Activated CD8-positive, alpha-beta memory T cell treated with anti-CD3 and anti-CD28 coated beads for 24 hours (primary cell): ENCODE measurements at regions not wholly inside any gene's neighbourhood (a gene's known extent, or its start where the extent isn't known, plus 50 kb on each side); places are given as distances from the start of the nearest gene placed in this dataset.

Source experiments
- DNase-seq: peaks from one replicate; pipeline ENCODE4 v3.0.0-alpha.2; 2020

DNA sequence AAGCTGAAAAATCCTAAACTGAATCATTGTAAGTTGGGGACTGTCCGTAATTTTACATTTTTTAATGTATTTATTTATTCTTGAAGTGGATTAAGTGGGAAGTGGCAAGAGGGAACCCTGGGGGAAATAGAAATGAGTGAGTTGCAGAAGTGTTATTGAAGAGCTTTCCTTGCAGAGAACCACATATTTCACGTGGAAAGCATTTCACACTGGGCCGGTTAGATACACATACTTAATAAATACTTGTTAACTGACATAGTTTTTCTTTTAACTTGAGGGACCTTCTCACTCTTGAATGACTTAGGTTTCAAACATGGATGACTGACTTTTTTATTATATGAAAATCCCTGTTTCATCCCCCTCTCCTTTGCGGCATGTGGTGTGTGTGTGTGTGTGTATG is 239.3 kb downstream of the LMO4 start:
- no peak for DNase-seq

- no peak for DNase-seq
These were observed 240.2 kb downstream of the LMO4 start for GRCh38 chr1:87568911-87569310.

DNA sequence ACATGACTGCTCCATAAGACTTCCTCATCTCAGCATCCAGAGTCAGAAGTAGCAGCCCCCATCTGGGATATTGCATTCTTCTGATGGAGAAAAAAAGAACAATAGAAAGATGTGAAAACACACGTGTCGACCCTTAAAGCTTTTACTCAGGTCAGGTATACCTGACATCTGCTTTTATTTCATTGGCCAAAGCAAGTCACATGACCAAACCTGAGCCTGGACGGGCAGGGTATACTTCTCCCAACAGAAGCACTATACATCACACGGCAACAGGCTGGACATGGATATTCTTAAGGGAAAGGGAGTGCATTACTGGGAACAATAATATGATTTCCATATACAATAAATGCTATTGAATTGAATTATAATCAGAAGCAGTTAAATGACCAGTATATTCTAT is 243.3 kb downstream of the LMO4 start:
- DNase-seq = no peak

GRCh38 chr1:87572891-87573290 is 244.2 kb downstream of the LMO4 start:
- no peak for DNase-seq

GRCh38 chr1:87575528-87575927 is 246.8 kb downstream of the LMO4 start:
- DNase-seq = no peak

DNA sequence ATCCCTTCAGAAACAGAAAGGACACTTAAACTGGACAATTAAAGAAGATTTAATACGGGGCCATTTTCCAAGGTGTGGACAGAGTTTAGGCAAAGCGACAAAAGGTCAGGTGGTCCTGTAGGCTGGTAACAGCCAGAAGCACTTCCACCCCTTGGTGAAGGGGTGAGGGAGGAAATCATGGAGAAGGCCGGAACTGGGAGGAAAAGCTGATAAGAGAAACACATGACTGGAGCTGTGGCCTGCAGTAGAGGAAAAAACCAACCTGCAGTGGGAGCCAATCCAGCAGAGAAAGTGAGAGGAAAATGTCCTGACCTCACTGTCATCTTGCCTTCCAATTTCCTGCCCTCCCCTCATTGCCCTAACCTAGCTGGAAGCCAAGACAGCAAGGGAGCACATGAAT is 249.8 kb downstream of the LMO4 start:
- no peak for DNase-seq

DNA sequence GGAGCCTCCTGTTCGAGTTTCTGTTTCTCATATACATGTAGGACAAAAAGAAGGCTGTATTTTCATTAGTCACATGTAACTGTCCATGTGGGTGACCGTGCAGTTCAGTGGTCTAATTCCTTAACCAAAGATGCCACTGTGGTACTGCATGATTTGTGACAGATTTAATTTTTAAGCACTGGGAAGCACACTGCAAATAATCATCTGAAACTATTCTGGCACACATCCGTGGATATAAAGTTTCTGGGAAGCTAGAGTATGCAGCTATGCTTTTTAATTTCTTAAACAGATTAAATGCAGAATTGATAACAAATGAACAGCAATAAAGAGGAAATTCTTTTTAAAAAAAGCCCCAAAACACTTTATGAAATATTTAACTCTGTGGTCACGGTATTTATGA is 254.8 kb downstream of the LMO4 start:
- no peak for DNase-seq

DNA sequence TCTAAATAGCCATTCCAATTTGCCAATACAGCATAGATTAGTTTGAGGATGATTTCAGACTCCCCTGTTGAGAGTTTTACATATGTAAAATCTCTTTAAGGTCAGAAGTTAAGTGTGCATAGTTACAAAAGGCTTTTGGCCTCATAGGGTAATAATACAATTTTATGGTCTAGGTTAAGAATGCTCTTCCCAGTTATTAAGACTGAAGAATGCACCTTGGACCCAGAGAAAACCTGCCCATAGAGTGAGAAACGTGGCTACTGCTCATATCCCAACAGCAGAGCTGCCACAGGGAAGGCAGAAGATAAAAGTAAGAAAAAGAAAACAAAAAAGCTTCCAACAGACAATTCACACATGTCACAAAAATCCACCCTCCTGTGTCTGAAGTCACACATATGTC is 255.9 kb downstream of the LMO4 start:
- no peak for DNase-seq

GRCh38 chr1:87586501-87586900 is 257.8 kb downstream of the LMO4 start:
- DNase-seq = no peak

GRCh38 chr1:87588495-87588894 is 259.8 kb downstream of the LMO4 start:
- no peak for DNase-seq

DNA sequence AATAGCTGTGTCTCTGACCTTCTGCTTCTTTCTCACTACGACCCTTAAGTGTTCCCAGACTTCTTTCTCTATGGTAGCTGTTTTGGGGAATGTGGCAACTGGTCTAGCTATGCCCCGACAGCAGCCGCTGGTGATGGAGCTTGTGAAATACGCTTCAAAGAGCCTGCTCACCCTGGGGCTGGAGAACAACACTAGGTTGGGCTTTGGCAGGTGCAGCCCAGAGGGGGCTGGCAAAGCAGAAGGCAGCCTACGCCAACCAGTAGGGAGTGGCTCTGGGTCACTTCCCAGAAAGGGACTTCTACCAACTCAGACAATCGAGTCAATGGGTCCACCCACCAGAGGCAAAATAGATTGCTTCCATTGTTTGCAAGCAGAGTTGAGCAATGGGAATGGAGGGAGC is 262.8 kb downstream of the LMO4 start:
- no peak for DNase-seq

- DNase-seq = no peak
These were observed 263.5 kb downstream of the LMO4 start for GRCh38 chr1:87592156-87592555.

DNA sequence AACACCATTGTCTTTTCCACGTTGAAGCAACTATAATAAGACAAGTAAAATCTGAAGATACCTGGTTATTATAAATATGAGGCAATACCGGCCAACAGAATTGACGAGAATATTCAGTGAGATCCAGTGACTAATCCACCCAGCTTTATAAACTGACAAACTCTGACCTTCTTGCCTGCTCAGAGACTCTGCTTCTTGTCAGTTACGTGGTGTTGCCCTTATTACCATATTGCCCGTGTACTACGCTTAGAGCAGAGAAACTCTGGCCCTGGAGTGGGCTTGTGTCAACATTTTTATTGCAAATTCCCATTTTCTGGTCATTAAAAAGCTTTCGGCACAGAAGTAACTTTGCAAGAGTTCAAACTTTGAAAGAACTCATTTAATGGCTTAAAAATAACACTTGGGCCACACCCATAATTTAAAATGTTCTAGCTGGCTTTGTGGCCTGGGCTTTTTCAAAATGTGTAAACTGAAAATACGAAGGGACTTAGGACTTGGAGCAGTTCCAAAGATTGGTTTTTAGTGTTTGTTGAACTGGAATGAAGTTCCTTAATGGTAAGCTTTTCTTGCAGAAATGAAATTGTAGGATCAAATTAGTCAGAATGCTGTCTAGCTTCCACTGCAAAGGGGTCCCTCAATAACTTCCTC is 266.2 kb downstream of the LMO4 start:
- DNase-seq = no peak

GRCh38 chr1:87595384-87595781 is 266.7 kb downstream of the LMO4 start:
- no peak for DNase-seq

DNA sequence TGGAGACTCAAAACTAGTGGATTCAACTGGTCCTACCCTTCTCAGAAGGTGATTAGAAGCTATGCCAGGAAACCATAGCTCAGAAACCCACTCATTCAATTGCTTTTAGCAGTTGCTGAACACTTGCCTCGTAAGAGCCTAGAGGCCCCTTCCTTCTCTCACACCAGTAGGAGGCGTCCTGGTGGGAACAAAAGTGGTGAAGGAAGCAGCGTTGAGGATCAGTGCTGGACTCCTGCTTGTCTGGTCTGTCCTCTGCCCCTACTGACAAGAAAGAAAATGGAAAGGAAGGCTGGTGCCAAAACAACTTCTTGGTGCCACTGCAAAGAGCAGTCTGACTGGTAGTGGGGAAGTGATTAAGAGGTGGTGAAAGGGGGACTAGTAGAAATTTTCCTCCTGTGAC is 269.7 kb downstream of the LMO4 start:
- DNase-seq = no peak

GRCh38 chr1:87599569-87599968 is 270.9 kb downstream of the LMO4 start:
- DNase-seq = no peak

- no peak for DNase-seq
These were observed 271.6 kb downstream of the LMO4 start for GRCh38 chr1:87600055-87600850.

DNA sequence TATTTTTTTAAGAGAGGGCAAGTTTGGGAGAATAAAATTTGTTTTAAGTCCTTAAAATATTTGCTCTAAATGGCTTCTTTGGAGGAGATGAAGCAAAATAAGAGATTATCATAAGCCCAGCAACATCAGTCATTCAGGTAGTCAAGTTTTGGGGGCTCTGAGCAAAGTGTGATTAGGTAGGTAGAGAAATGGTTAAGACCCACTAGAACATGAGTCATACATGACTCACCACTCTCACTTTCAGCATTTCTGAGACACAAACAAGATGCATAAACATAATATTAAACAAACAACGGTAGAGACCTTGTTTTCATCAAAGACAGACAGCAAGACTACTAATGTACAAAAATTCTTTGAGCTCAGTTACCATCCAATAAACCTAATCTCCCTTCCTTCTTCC is 272.2 kb downstream of the LMO4 start:
- no peak for DNase-seq

- no peak for DNase-seq
These were observed 274.9 kb downstream of the LMO4 start for GRCh38 chr1:87603626-87604025.

GRCh38 chr1:87612956-87613355 is 284.3 kb downstream of the LMO4 start:
- no peak for DNase-seq

- DNase-seq = no peak
These were observed 286.8 kb downstream of the LMO4 start for GRCh38 chr1:87615491-87615890.

GRCh38 chr1:87615901-87616300 is 287.2 kb downstream of the LMO4 start:
- DNase-seq = no peak

DNA sequence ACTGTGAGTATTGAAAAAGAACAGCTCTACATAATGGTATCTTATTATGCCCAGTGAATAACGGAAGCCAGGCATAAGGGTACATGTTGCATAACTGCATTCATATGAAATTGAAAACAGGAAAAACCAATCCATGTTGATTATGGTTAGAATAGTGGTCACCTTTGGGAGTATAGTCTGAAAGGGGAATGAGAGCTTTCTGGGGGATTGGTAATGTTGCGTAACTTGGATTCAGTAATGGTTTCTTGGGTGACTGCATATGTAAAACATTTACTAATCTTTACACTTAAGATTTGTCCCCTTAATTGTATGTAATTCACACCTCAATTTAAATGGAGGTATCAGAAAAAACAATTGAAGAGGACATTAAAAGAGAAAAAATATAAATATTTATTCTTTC is 292.1 kb downstream of the LMO4 start:
- no peak for DNase-seq

- no peak for DNase-seq
These were observed 301.0 kb downstream of the LMO4 start for GRCh38 chr1:87629673-87630072.

- no peak for DNase-seq
These were observed 303.6 kb downstream of the LMO4 start for GRCh38 chr1:87632232-87632631.
